ENCODE measurements at regions not wholly inside any gene's neighbourhood (a gene's known extent, or its start where the extent isn't known, plus 50 kb on each side); places are given as distances from the start of the nearest gene placed in this dataset.

GRCh38 chr10:78910021-78910420, 158.7 kb upstream of the ZMIZ1 start:
- no peak for TF ChIP-seq CTCF (IDR thresholded peaks at IDR 0.05; ENCODE audit: low read length)
- no peak for TF ChIP-seq EZH2 (IDR thresholded peaks at IDR 0.05; ENCODE audit: borderline replicate concordance, low read length)
